Stimulated activated CD8-positive, alpha-beta memory T cell treated with anti-CD3 and anti-CD28 coated beads, Interleukin-15, amount 100 ng/mL, for 48 hours (primary cell): ENCODE measurements at regions not wholly inside any gene's neighbourhood (a gene's known extent, or its start where the extent isn't known, plus 50 kb on each side); places are given as distances from the start of the nearest gene placed in this dataset.
"Not testable (repeated sequence)": the region's sequence is repeated elsewhere in the genome, so short reads cannot be mapped to it uniquely, and the experiment has no call there.

ENCODE experiments used
- DNase-seq, 2 donors: peaks; one replicate each; pipeline ENCODE4 v3.0.0-alpha.2; 2020; ENCODE audit warnings: low read depth in 2 of 2

DNA sequence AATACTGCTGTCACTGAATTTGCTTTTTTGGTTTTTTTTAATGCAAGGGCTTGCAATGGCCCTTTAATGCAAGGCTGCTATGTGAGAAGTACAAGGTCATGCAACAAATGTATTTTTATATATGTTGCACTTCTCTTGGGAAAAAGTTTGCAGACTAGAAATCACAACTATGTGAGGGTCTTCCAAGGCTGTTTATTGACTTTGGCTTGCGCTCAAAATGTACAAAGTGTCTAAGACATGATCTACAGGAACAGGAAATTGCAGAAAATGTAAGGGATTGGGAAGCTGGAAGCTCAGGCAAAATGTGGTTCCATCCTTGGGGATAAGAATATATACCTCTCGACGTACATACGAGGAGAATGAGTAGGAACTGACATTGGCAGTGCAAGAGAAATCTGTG lies 92.2 kb upstream of the F13A1 start:
- DNase-seq: no peak

DNA sequence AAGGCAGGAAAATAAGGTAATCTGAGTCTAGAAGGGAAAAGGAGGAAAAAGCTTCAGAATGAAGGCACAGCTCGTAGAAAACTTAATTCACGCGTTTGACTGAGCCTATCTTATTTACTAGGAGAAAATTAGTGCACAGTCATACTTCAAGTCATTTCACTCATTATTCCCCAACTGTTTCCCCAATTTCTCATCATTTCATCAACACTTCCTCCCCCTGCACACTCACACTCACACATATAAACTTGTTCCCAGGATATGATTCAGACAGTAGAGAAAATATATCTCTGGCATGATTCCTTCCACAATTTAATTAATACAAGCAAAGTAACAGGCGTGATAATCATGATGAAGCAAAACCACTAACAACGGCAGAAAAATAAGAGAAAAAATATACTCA lies 94.5 kb upstream of the F13A1 start:
- no peak for DNase-seq

DNA sequence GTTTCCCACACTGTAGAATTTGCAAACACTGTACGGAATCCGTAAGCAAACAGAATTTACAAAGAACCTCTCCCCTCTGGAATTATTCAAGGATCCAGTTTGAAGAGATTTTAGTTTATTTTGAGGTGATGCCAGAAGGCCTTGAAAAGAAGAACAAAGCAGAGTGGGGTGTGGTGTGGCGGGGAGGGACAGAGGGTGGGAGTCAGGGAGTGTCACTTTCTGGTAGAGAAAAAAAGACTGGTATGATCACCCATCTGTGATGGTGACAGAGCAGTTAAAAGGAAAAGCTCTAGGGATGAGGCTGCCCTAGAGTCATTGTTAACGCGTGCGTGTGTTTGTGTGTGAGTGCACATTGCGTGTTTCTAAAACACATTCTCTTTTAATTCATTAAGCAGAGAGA lies 97.0 kb upstream of the F13A1 start:
- no peak for DNase-seq

DNA sequence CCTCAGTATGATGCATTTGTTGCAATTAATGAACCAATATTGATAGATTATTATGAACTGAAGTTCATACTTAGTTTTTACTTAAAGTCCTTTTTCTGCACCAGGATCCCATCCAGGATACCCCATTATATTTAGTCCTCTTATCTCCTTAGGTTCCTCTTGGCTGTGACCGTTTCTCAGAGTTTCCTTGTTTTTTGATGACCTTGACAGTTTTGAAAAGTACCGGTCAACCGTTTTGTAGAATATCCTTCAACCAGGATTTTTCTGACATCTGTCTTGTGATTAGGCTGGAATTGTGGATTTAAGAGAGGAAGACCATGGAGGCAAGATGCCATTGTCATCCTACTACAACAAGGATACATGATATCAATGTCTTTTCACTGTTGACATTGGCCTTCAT lies 98.0 kb upstream of the F13A1 start:
- no peak for DNase-seq

DNA sequence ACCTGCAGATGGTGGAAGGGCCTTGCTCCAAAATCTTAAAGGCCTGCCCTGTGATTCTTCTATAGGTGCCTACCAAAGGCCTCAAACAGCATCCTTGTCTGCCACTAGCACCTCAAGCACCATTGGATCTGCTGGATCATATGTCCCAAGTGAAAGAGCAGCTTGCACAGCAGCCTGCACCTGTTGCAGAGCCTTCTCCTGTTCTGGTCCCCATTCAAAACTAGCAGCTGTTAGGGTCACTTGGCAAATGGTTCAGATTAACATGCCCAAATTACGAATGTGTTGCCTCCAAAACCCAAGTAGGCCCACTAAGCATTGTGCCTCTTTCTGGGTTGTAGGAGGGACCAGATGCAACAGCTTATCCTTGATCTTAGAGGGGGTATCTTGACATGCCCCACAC lies 99.6 kb upstream of the F13A1 start:
- no peak for DNase-seq

DNA sequence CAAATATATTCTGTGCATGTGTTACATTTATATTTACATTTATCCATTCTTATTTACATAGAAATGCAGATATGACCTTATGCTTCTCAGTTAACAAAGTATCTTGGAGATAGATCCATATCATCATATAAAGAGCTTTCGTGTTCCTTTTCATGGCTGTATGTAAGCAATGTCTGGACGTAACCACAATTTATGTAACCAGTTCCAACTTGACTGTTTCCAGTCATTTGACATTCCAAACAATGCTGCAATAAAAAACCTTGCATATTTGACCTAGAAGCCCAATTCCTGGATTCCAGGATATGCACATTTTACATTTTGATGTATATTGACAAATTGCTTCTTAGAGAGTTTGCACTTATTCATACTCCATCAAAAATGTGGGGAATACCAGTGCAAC lies 113.7 kb upstream of the F13A1 start:
- no peak for DNase-seq

DNA sequence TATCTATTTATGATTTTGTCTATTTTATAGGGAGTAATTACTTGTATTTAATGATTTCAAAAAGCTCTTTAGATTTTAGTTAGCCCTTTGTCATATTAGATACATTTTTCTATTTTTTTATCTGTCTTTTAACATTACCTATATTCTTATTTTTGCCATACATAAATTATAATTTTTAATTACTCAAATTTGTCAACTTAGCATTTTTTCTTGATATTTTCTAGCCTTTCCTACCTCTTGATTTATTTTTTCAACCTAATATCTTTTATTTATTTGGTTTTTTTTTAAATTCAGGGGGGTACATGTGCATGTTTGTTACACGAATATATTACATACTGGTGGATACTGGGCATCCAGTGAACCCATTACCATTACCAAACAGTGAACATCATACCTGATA lies 114.3 kb upstream of the F13A1 start:
- no peak for DNase-seq

DNA sequence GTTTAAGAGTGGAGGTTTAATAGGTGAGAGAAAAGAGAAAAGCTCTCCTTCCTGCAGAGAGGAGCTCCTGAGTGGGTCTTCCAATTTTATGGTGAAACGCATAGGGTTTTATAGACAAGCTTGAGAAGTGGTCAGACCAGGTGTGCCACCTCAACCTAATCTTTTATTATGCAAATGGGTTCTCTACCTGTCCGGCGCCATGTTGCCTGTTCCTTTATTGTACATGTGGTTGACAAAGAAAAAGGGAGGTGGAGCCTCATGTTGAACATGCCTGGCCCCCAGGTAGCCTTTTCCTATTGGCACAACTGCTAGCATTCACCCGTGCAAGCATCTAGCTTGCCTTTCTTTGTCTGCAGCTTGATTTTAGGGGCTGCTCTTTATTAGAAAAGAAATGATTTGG lies 115.9 kb upstream of the F13A1 start:
- DNase-seq: no peak

DNA sequence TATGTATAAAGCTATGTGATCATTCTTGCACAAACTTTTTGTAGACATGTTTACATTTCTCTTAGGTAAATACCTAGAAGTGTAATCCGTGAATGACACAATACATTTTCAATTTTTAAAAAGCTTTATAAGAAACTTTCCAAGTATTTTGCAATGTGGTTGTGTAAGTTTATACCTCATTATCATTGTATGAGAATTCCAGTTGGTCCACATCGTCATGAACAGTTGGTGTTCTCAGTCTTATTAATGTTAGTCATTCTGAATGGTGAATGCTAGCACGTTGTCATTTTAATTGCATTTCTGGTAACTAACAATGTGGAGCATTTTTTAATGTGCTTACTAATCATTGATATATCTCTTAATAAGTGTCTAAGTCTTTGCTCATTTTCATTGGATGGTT lies 116.5 kb upstream of the F13A1 start:
- no peak for DNase-seq

DNA sequence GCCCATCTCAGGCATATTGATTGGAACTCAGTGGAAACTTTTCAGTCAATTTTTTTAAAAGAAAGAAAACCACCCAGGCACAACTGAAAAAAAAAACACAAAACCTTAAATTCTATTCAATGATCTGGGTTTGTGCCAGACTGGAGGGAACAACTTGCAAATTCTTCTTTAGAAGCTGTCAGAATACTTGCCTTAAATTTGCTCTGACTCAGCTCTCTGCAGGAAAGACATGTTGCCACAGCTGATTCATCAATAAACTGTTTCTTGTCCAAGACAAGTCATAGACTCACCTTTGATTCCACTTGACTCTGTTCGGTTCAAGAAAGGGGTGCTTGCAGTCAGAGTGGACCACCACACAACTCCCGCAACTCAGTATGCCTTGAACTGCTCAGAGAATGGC lies 117.8 kb upstream of the F13A1 start:
- no peak for DNase-seq

DNA sequence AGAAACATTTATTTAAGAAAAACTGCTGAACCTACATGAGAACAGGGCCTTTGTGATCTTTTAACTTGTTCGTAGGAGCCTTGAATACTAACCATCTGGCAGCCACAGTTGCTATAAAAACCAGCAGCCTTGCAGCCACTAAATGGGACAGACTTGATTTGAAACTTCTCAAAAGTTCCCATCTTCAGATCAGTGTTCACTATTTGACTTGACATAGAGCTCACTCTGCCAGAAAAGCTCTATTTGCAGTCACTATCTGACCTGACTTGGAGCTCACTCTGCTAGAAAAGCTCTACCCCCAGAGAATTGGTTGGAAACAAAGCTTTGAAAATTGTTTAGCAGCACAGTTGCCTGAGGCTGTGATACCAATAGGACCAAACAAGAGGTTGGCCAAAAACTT lies 119.3 kb upstream of the F13A1 start:
- DNase-seq: no peak

DNA sequence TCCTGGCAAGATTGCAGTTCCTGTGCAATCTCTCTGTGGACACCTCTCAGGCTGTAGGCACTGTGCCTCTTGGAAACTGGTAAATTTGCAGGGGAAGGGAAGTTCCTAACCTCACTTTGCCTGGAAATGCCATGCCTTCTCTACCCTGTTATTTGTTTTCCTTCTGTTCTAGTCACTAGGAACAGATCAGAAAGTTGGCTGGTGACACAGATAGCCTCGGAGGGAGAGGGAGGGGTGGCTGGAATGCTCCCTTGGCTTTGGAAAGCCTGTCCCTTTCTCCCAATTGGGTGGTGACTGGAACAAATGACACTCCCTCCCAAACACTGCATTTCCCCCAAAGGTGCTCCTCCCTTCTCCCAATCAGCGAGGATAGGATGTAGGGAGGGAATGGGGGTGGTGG lies 131.5 kb upstream of the F13A1 start:
- no peak for DNase-seq

DNA sequence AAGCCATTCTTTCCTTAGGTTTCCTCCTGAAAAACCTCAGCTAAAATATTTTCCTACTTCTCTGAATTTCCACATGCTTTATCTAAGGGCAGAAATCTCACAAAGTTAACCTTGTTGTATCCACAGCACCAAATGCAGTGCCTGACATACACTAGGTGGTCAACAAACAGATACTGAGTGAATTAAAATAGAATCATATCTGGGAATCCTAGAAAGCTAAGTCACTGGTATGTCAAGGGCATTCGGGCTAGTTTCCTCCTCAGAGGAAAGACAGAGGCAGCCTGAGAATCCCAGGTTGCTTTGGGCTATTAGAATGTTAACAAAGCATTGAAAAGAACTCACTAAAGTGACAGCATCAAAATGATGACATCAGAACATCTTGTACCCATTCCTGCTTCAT lies 132.7 kb upstream of the F13A1 start:
- no peak for DNase-seq

DNA sequence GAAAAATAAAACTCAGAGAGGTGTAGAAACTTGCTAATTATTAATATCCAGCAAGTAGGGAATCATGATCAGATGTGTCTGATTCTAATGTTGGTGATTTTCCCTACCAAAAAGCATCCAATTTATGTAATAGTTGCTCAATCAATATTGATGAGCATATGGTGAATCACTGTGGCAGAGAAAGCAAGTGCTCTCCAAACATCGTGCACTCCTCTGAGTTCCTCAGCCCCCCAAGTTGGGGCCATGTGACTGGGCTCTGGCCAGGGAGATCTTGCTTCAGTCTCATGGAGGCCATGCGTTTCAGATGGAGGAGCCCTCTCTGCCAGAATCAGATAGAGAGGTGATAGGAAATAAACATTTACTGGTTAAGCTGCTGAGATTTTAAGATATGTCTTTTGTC lies 133.2 kb upstream of the LY86 start:
- no peak for DNase-seq

DNA sequence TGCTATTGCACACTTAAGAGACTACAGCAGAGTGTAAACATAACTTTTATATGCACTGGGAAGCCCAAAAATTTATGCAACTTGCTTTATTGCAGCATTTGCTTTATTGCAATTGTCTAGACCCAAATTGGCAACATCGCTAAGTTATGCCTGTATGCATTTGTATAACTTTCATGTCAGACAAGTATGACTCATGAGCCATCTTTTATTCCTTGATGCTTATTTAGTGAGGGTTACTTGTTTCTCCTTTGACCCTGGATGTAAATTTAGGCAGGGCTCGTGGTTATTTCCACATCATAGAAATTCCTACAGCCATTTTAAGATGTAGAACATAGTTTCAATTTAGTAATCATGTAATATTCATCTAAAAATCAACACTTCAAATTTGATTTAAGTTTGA lies 130.3 kb upstream of the LY86 start:
- no peak for DNase-seq

DNA sequence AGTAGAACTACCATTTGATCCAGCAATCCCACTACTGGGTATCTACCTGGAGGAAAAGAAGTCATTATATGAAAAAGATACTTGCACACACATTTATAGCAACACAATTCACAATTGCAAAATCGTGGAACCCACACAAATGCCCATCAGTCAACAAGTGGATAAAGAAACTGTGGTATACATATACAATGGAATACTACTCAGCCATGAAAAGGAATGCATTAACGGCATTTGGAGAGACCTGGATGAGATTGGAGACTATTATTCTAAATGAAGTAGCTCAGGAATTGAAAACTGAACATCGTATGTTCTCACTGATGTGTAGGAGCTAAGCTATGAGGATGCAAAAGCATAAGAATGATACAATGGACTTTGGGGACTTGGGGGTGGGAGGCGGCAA lies 128.6 kb upstream of the LY86 start:
- DNase-seq: not testable (repeated sequence)

DNA sequence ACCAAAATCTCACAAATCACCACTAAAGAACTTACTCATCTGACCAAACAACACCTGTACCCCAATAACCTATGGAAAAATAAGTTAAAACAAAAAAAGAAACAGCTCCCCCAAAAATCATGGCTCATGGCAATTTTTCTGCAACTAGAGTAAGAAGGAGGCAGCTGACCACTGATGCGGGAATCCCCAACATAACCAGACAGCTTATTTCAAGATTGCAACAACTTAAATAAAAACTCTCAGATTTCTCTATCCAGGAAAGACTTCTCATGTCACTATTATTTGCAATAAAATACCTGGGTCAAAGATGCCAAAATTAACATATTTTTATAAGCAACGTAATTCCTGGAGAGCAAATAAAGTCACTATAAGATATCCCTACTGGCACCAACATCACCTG lies 128.1 kb upstream of the LY86 start:
- no peak for DNase-seq

DNA sequence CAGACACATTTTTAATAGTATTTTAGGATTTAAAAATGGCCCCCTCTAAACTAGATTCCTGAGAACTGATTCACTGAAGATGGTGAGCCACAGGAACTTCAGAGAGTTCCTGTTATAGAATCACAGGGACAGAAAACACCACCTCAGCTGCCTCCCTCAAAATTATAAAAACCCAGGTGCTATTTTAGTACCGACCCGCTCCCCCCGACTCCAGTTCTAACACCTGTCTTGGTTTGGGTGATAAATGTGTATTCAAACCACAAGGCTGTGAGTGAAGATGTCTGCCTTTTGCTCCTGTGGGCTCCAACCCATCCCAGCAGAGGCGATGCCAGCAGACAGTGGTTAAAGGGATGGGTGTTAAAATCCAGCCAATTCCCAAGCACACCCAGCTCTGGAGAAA lies 127.4 kb upstream of the LY86 start:
- DNase-seq: no peak

DNA sequence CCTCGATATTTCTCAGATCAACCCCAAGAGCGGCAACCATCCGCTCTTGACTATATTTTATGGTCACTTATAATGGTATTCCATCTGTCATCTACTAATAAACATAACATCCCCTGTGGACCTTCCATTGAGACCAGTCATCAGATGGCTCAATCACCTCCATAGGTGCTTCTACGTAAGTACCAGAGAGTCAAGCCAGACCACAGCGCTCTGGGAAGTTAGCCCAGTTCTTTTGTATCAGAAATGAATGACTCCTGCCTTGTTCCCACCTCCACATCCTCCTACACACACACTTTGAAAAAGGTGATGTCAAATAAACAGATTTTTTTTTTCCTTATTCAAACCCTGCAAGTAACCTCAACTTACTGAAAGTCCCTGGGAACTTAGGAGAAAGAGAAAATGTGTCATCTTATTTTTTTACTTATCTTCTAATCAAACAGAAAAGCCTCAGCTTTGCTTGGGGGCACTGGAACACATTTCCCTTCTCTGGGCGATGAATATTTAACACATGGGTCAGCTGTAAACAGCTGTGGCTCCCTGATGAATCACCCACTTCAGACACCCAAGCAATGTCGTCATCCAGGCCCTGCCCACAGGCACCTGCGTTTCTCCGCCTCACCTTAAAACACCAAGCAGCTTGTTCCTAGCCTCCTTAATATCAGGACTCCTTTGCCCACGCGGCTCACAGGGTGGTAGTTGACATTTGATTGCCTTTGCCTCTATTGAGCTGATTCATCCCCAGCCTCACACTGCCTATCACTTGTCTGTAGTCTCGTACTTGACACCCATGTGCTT lies 121.4 kb upstream of the LY86 start:
- DNase-seq: no peak

DNA sequence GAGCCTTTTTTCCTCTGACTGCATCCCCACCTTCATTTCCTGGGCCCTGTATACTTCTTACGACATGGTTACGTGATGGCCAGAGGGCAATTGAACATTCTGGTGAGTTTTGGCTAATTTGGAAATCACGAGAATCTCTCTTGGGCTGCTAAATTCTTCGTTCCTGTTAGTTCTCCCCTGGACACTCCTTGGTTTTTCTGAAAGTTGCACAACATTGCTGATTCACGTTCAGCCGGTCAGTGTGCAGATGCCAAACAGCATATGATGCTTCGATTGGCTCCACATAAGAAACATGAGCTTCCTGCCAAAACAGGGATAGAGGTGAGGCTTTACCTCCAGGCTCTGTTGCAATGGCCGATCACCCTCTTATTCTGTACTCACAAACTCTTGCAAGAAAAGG lies 119.4 kb upstream of the LY86 start:
- no peak for DNase-seq

DNA sequence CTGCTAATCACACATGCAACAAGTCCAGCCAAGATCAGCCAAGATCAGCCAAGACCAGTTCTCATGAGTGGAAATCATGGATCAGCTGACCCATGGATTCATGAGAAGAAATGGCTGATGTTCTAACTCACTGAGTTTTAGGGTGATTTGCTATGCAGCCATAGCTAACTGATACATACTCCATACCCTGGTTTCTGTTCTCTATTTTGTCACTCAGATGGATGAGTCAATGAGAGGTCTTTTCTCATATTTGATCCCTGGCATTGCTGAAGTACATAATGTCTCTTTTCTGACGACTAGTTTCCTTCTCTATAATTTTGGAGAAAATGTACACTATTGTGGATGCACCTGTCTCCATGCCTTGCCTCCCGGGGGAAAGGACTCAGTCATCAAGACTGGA lies 118.4 kb upstream of the LY86 start:
- DNase-seq: no peak

DNA sequence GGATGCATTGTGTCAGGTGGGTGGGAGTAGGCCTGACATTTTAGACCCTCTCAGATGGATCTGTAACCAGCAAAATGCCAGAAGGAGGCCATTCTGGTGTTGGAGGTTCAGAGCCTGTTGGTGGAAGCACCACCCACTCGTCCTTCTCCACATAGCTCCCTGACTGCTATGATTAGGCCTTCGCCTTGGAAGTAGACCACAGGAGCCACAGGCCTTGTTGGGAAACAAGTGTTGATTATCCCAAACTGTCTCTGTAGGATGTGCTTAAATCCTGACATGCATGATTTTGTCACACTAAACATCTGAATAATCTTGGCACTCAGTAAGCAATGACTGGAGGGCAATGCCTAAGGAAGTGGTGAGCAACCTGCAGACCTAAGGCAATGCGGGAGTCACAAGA lies 117.2 kb upstream of the LY86 start:
- DNase-seq: no peak

DNA sequence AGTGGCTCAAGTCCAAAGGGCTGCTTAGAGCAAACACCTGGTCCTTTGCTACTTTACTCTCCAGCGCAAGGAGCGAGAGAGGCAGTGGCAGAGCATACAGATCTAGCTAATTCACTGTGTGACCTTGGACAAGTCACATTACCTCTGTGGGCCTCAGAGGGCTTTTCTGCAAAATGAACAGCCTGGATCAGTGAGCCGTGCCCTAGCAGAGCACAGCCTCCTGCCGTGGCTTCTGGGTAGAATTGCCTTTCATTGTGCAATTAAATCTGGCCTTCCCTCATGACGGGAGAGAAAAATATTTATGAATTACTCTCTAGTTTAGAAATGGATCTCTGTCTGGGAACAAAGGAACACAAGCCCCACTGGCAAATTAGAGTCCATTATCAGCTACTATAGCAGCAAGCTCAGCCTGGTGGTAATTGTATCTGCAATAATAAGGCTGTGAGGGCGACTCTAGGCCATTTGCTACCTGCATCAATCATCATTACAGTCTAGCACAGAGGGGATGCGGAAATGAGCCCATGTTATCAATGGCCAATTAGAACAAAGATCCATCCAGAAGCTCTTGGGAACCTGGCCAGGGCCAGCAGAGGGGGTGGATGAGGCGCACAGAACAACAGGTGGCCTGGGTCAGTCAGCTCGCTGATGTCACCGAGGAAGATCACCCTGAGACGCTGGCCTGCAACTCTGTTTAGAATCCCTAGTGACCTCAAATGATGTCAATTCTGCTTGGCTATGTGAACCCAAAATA lies 114.2 kb upstream of the LY86 start:
- DNase-seq: no peak

DNA sequence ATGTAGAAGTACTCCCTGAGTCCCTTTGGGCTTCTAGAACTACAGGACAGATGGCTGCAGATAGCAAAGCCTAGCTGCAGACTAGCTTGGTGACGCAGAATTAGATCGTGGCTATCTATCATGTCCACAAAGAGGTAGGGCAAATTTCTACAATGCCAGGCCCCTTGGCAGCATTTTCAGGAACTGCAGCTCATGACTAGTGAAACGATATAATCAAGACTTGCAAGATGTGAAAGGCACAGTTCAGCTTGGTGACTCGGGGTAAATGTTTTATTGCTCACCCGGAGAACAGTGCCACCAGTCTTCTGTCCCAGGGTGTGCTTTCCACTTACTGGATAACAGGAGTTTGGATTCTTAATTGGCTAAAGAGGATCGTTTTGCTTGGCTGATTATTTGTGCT lies 108.7 kb upstream of the LY86 start:
- no peak for DNase-seq
